Activated naive CD8-positive, alpha-beta T cell treated with anti-CD3 and anti-CD28 coated beads for 36 hours (primary cell): ENCODE measurements at regions not wholly inside any gene's neighbourhood (a gene's known extent, or its start where the extent isn't known, plus 50 kb on each side); places are given as distances from the start of the nearest gene placed in this dataset.
"Not testable (repeated sequence)": the region's sequence is repeated elsewhere in the genome, so short reads cannot be mapped to it uniquely, and the experiment has no call there.

Experiments used
- DNase-seq: peaks from one replicate; pipeline ENCODE4 v3.0.0; 2021
- H3K27ac Mint-ChIP-seq: one replicate; pipeline ENCODE4 v1.8.0; 2022; ENCODE audit warnings: mild to moderate bottlenecking, moderate library complexity, mixed read lengths
- H3K27me3 Mint-ChIP-seq: one replicate; pipeline ENCODE4 v1.8.0; 2022; ENCODE audit warnings: mild to moderate bottlenecking, mixed read lengths
- H3K36me3 Mint-ChIP-seq: one replicate; pipeline ENCODE4 v1.8.0; 2021; ENCODE audit warnings: mild to moderate bottlenecking, mixed read lengths
- H3K4me1 Mint-ChIP-seq: one replicate; pipeline ENCODE4 v1.8.0; 2021; ENCODE audit warnings: mixed read lengths
- H3K4me3 Mint-ChIP-seq: one replicate; pipeline ENCODE4 v1.8.0; 2022; ENCODE audit warnings: mild to moderate bottlenecking, moderate library complexity, mixed read lengths
- H3K9me3 Mint-ChIP-seq: one replicate; pipeline ENCODE4 v1.8.0; 2022; ENCODE audit warnings: mixed read lengths

- no peak overlapping the region for H3K4me3 Mint-ChIP-seq
- no peaks in the 10 kb centered on the region for H3K4me1 Mint-ChIP-seq
- no peaks in the 10 kb centered on the region for H3K36me3 Mint-ChIP-seq
- no peaks in the 10 kb centered on the region for H3K27me3 Mint-ChIP-seq
- H3K27ac Mint-ChIP-seq: no peak overlapping the region
- H3K9me3 Mint-ChIP-seq: peaks cover 5% of the 10 kb centered on the region
- no peak for DNase-seq
Measured at GRCh38 chr2:21822505-21822904, 698.7 kb downstream of the TDRD15 start.

- DNase-seq: no peak
Measured at GRCh38 chr2:21833767-21834166, 710.0 kb downstream of the TDRD15 start.

GRCh38 chr2:21836261-21836660 is 712.5 kb downstream of the TDRD15 start:
- Mint-ChIP-seq H3K9me3 (peaks cover 3% of the 10 kb centered on the region), H3K27ac (no peak overlapping the region), H3K27me3 (no peaks in the 10 kb centered on the region), H3K4me3 (no peak overlapping the region), H3K36me3 (no peaks in the 10 kb centered on the region), H3K4me1 (no peaks in the 10 kb centered on the region)
- DNase-seq: no peak

More at GRCh38 chr2:21833767-21834166, 710.0 kb downstream of the TDRD15 start:
- Mint-ChIP-seq H3K27me3 (no peaks in the 10 kb centered on the region), H3K4me1 (no peaks in the 10 kb centered on the region), H3K9me3 (peaks cover 3% of the 10 kb centered on the region), H3K4me3 (no peak overlapping the region), H3K27ac (no peak overlapping the region), H3K36me3 (no peaks in the 10 kb centered on the region)

- no peak overlapping the region for H3K27ac Mint-ChIP-seq
- H3K9me3 Mint-ChIP-seq: peaks cover 1% of the 10 kb centered on the region
- no peak overlapping the region for H3K4me3 Mint-ChIP-seq
- H3K27me3 Mint-ChIP-seq: no peaks in the 10 kb centered on the region
- H3K4me1 Mint-ChIP-seq: no peaks in the 10 kb centered on the region
- no peaks in the 10 kb centered on the region for H3K36me3 Mint-ChIP-seq
- DNase-seq: no peak
Measured at GRCh38 chr2:21836719-21837118, 713.0 kb downstream of the TDRD15 start.

- H3K27me3 Mint-ChIP-seq: no peaks in the 10 kb centered on the region
- DNase-seq: no peak
- H3K36me3 Mint-ChIP-seq: no peaks in the 10 kb centered on the region
- H3K4me3 Mint-ChIP-seq: no peak overlapping the region
- H3K27ac Mint-ChIP-seq: no peak overlapping the region
- no peaks in the 10 kb centered on the region for H3K9me3 Mint-ChIP-seq
- H3K4me1 Mint-ChIP-seq: no peaks in the 10 kb centered on the region
Measured at GRCh38 chr2:21837168-21837960, 713.6 kb downstream of the TDRD15 start.

GRCh38 chr2:21841341-21841740 is 717.6 kb downstream of the TDRD15 start:
- H3K27ac Mint-ChIP-seq: no peak overlapping the region
- H3K36me3 Mint-ChIP-seq: no peaks in the 10 kb centered on the region
- DNase-seq: no peak
- H3K27me3 Mint-ChIP-seq: no peaks in the 10 kb centered on the region
- no peaks in the 10 kb centered on the region for H3K4me1 Mint-ChIP-seq
- peaks cover 2% of the 10 kb centered on the region for H3K9me3 Mint-ChIP-seq
- no peak overlapping the region for H3K4me3 Mint-ChIP-seq

- not testable (repeated sequence) for H3K27me3 Mint-ChIP-seq, H3K4me1 Mint-ChIP-seq, H3K9me3 Mint-ChIP-seq, H3K4me3 Mint-ChIP-seq, H3K36me3 Mint-ChIP-seq, H3K27ac Mint-ChIP-seq, DNase-seq
Measured at GRCh38 chr2:21850367-21850766, 726.6 kb downstream of the TDRD15 start.

GRCh38 chr2:21854938-21855337 is 731.2 kb downstream of the TDRD15 start:
- H3K27ac Mint-ChIP-seq: no peak overlapping the region
- H3K27me3 Mint-ChIP-seq: no peaks in the 10 kb centered on the region
- no peak overlapping the region for H3K4me3 Mint-ChIP-seq
- H3K36me3 Mint-ChIP-seq: no peaks in the 10 kb centered on the region
- H3K9me3 Mint-ChIP-seq: peaks cover 2% of the 10 kb centered on the region
- no peak for DNase-seq
- H3K4me1 Mint-ChIP-seq: no peaks in the 10 kb centered on the region

GRCh38 chr2:21856708-21857107 is 732.9 kb downstream of the TDRD15 start:
- Mint-ChIP-seq H3K4me3 (no peak overlapping the region), H3K27ac (no peak overlapping the region), H3K9me3 (peaks cover 2% of the 10 kb centered on the region), H3K36me3 (no peaks in the 10 kb centered on the region), H3K4me1 (no peaks in the 10 kb centered on the region), H3K27me3 (no peaks in the 10 kb centered on the region)
- no peak for DNase-seq

- Mint-ChIP-seq H3K4me1 (no peaks in the 10 kb centered on the region), H3K9me3 (peaks cover 3% of the 10 kb centered on the region), H3K36me3 (no peaks in the 10 kb centered on the region), H3K27ac (no peak overlapping the region), H3K27me3 (no peaks in the 10 kb centered on the region), H3K4me3 (no peak overlapping the region)
- DNase-seq: no peak
Measured at GRCh38 chr2:21860907-21861306, 737.1 kb downstream of the TDRD15 start.

- Mint-ChIP-seq H3K27ac (no peak overlapping the region), H3K9me3 (peaks cover 1% of the 10 kb centered on the region), H3K36me3 (no peaks in the 10 kb centered on the region), H3K27me3 (no peaks in the 10 kb centered on the region), H3K4me3 (no peak overlapping the region), H3K4me1 (no peaks in the 10 kb centered on the region)
- DNase-seq: no peak
Measured at GRCh38 chr2:21866316-21866715, 742.5 kb downstream of the TDRD15 start.

- H3K4me1 Mint-ChIP-seq: no peaks in the 10 kb centered on the region
- no peak overlapping the region for H3K4me3 Mint-ChIP-seq
- H3K9me3 Mint-ChIP-seq: peaks cover 11% of the 10 kb centered on the region
Measured at GRCh38 chr2:21887881-21888280, 764.1 kb downstream of the TDRD15 start.

GRCh38 chr2:21890041-21890440 is 766.3 kb downstream of the TDRD15 start:
- no peak overlapping the region for H3K4me3 Mint-ChIP-seq
- no peak overlapping the region for H3K27ac Mint-ChIP-seq
- no peak for DNase-seq
- H3K4me1 Mint-ChIP-seq: no peaks in the 10 kb centered on the region
- no peaks in the 10 kb centered on the region for H3K27me3 Mint-ChIP-seq
- H3K36me3 Mint-ChIP-seq: no peaks in the 10 kb centered on the region
- peaks cover 8% of the 10 kb centered on the region for H3K9me3 Mint-ChIP-seq

More at GRCh38 chr2:21887881-21888280, 764.1 kb downstream of the TDRD15 start:
- no peak for DNase-seq
- H3K27ac Mint-ChIP-seq: no peak overlapping the region
- H3K36me3 Mint-ChIP-seq: no peaks in the 10 kb centered on the region
- no peaks in the 10 kb centered on the region for H3K27me3 Mint-ChIP-seq

GRCh38 chr2:21890716-21891115 is 766.9 kb downstream of the TDRD15 start:
- Mint-ChIP-seq H3K27ac (no peak overlapping the region), H3K4me1 (no peaks in the 10 kb centered on the region), H3K36me3 (no peaks in the 10 kb centered on the region)

GRCh38 chr2:21891191-21891590 is 767.4 kb downstream of the TDRD15 start:
- no peak for DNase-seq

More at GRCh38 chr2:21890716-21891115, 766.9 kb downstream of the TDRD15 start:
- DNase-seq: no peak
- no peak overlapping the region for H3K4me3 Mint-ChIP-seq
- H3K9me3 Mint-ChIP-seq: peaks cover 8% of the 10 kb centered on the region
- no peaks in the 10 kb centered on the region for H3K27me3 Mint-ChIP-seq

GRCh38 chr2:21892140-21892539 is 768.4 kb downstream of the TDRD15 start:
- Mint-ChIP-seq H3K27me3 (no peaks in the 10 kb centered on the region), H3K9me3 (peaks cover 8% of the 10 kb centered on the region), H3K4me1 (no peaks in the 10 kb centered on the region), H3K4me3 (no peak overlapping the region), H3K27ac (no peak overlapping the region), H3K36me3 (no peaks in the 10 kb centered on the region)
- no peak for DNase-seq

More at GRCh38 chr2:21891191-21891590, 767.4 kb downstream of the TDRD15 start:
- no peaks in the 10 kb centered on the region for H3K36me3 Mint-ChIP-seq
- H3K9me3 Mint-ChIP-seq: peaks cover 8% of the 10 kb centered on the region
- no peaks in the 10 kb centered on the region for H3K27me3 Mint-ChIP-seq
- no peak overlapping the region for H3K27ac Mint-ChIP-seq
- H3K4me1 Mint-ChIP-seq: no peaks in the 10 kb centered on the region
- H3K4me3 Mint-ChIP-seq: no peak overlapping the region
